ENCODE measurements at regions not wholly inside any gene's neighbourhood (a gene's known extent, or its start where the extent isn't known, plus 50 kb on each side); places are given as distances from the start of the nearest gene placed in this dataset.

GRCh38 chr2:18378020-18378653 lies 182.3 kb downstream of the RDH14 start:
- Histone ChIP-seq H3K36me3 (no peaks in the 10 kb centered on the region), H3K4me1 (no peaks in the 10 kb centered on the region), H3K27me3 (peaks cover 0 to 20% (median 0%) of the 10 kb centered on the region in 4 donors), H3K9me3 (no peaks in the 10 kb centered on the region), H3K4me3 (no peak overlapping the region), H3K27ac (no peak overlapping the region)
- 41 to 49% methylated on average over 4 of the region's 4 CpGs for WGBS, 2 donors
- DNase-seq: no peak
- intact Hi-C loops (cut with DNase I): no loop called here
- TF ChIP-seq POLR2A (IDR thresholded peaks at IDR 0.05) (no peak), CTCF (IDR thresholded peaks at IDR 0.05) (peak; percentile 54 to 80 (median 68))

GRCh38 chr2:18376936-18377335 lies 183.5 kb downstream of the RDH14 start:
- no peak overlapping the region for H3K4me3 ChIP-seq
- H3K9me3 ChIP-seq: no peaks in the 10 kb centered on the region
- peaks cover 0 to 20% (median 0%) of the 10 kb centered on the region in 4 donors for H3K27me3 ChIP-seq
- intact Hi-C loops (cut with DNase I): no loop called here
- no peaks in the 10 kb centered on the region for H3K36me3 ChIP-seq
- no peak overlapping the region for H3K27ac ChIP-seq
- WGBS, 2 donors: 83 to 86% methylated on average over 4 of the region's 4 CpGs
- H3K4me1 ChIP-seq: no peaks in the 10 kb centered on the region
- no peak for TF ChIP-seq POLR2A (IDR thresholded peaks at IDR 0.05)
- TF ChIP-seq CTCF (IDR thresholded peaks at IDR 0.05): no peak
- DNase-seq: no peak

- intact Hi-C loops (cut with DNase I): no loop called here
- Histone ChIP-seq H3K4me1 (no peaks in the 10 kb centered on the region), H3K4me3 (no peak overlapping the region), H3K27me3 (peaks cover 0 to 3% (median 0%) of the 10 kb centered on the region in 4 donors), H3K27ac (no peak overlapping the region), H3K36me3 (no peaks in the 10 kb centered on the region), H3K9me3 (no peaks in the 10 kb centered on the region)
- 30 to 69% methylated on average over 2 of the region's 2 CpGs for WGBS, 2 donors
- TF ChIP-seq CTCF (IDR thresholded peaks at IDR 0.05) (no peak), POLR2A (IDR thresholded peaks at IDR 0.05) (no peak)
- DNase-seq: no peak
Observed at GRCh38 chr2:18373664-18374063, 186.8 kb downstream of the RDH14 start.

- H3K27ac ChIP-seq: no peak overlapping the region
- DNase-seq: no peak
- no peaks in the 10 kb centered on the region for H3K4me1 ChIP-seq
- no peaks in the 10 kb centered on the region for H3K9me3 ChIP-seq
- intact Hi-C loops (cut with DNase I): no loop called here
- H3K27me3 ChIP-seq: no peaks in the 10 kb centered on the region
- no peaks in the 10 kb centered on the region for H3K36me3 ChIP-seq
- WGBS, 2 donors: 32 to 47% methylated on average over 1 of the region's 1 CpG
- TF ChIP-seq POLR2A (IDR thresholded peaks at IDR 0.05) (no peak), CTCF (IDR thresholded peaks at IDR 0.05) (no peak)
- no peak overlapping the region for H3K4me3 ChIP-seq
Observed at GRCh38 chr2:18373081-18373480, 187.4 kb downstream of the RDH14 start.

GRCh38 chr2:18372641-18373040 lies 187.8 kb downstream of the RDH14 start:
- no peak for TF ChIP-seq POLR2A (IDR thresholded peaks at IDR 0.05)
- TF ChIP-seq CTCF (IDR thresholded peaks at IDR 0.05): no peak
- intact Hi-C loops (cut with DNase I): no loop called here

More at GRCh38 chr2:18372641-18373040, 187.8 kb downstream of the RDH14 start:
- Histone ChIP-seq H3K4me3 (no peak overlapping the region), H3K4me1 (no peaks in the 10 kb centered on the region), H3K36me3 (no peaks in the 10 kb centered on the region), H3K27ac (no peak overlapping the region), H3K27me3 (no peaks in the 10 kb centered on the region), H3K9me3 (no peaks in the 10 kb centered on the region)
- no peak for DNase-seq

Data from esophagus squamous epithelium (tissue), 5 donors.